GM19328 (cell line): ENCODE measurements at regions not wholly inside any gene's neighbourhood (a gene's known extent, or its start where the extent isn't known, plus 50 kb on each side); places are given as distances from the start of the nearest gene placed in this dataset.

Experiments used
- ATAC-seq: cut with Tn5 transposase; IDR thresholded peaks from one replicate; pipeline ENCODE4 v1.9.1; 2021; ENCODE audit warnings: mild to moderate bottlenecking, moderate library complexity; ENCODE audit not compliant: unreplicated experiment

- no peak for ATAC-seq
Measured at GRCh38 chr2:173854840-173855239, 110.3 kb downstream of the SP3 start.

- no peak for ATAC-seq
Measured at GRCh38 chr2:173855661-173856060, 109.5 kb downstream of the SP3 start.
